Esophagus squamous epithelium (tissue), 4 donors: ENCODE measurements at regions not wholly inside any gene's neighbourhood (a gene's known extent, or its start where the extent isn't known, plus 50 kb on each side); places are given as distances from the start of the nearest gene placed in this dataset.

Experiments
- POLR2A ChIP-seq, 4 donors: fragments of 450-650 bp; IDR thresholded peaks; one replicate each; pipeline ENCODE4 v1.6.1; 2017; ENCODE audit warnings: antibody characterized with exemption in 4 of 4, mild to moderate bottlenecking in 4 of 4, moderate library complexity in 3 of 4
- TF ChIP-seq, protein P1 (sequence below), 6 experiments: fragments of 450-650 bp in 4 of 6; fragments of 200-600 bp in 2 of 6; sonication (generic) in 2 of 6; IDR thresholded peaks; one replicate each; pipeline ENCODE4 v1.5.1; 2016 to 2019; ENCODE audit warnings: antibody characterized with exemption in 6 of 6, mild to moderate bottlenecking in 4 of 6, moderate library complexity in 4 of 6

DNA sequence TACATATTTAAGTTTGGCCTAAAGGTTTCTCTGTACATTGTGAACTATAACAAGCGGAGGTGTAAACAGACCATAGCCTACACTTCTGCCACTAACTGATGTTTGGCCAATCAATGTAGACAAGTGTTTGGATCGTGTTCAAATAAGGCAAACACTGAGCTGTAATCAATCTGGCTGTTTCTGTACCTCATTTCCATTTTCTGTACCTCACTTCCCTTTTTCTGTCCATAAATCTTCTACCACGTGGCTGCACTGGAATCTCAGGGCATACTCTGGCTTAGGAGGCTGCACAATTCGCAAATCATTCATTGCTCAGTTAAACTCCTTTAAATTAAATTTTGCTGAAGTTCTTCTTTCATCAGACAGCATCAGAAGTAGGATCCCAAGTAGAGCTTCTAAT is 140.9 kb downstream of the SLC25A46 start:
- TF ChIP-seq, protein P1, sequence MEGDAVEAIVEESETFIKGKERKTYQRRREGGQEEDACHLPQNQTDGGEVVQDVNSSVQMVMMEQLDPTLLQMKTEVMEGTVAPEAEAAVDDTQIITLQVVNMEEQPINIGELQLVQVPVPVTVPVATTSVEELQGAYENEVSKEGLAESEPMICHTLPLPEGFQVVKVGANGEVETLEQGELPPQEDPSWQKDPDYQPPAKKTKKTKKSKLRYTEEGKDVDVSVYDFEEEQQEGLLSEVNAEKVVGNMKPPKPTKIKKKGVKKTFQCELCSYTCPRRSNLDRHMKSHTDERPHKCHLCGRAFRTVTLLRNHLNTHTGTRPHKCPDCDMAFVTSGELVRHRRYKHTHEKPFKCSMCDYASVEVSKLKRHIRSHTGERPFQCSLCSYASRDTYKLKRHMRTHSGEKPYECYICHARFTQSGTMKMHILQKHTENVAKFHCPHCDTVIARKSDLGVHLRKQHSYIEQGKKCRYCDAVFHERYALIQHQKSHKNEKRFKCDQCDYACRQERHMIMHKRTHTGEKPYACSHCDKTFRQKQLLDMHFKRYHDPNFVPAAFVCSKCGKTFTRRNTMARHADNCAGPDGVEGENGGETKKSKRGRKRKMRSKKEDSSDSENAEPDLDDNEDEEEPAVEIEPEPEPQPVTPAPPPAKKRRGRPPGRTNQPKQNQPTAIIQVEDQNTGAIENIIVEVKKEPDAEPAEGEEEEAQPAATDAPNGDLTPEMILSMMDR (IDR thresholded peaks at IDR 0.05): no peak
- no peak for TF ChIP-seq POLR2A (IDR thresholded peaks at IDR 0.05)
